C4-2B (cell line): ENCODE measurements at regions not wholly inside any gene's neighbourhood (a gene's known extent, or its start where the extent isn't known, plus 50 kb on each side); places are given as distances from the start of the nearest gene placed in this dataset.
"Not testable (repeated sequence)": the region's sequence is repeated elsewhere in the genome, so short reads cannot be mapped to it uniquely, and the experiment has no call there.

Source experiments
- ZFX ChIP-seq: fragments of 450-650 bp; IDR thresholded peaks from 2 replicates; pipeline ENCODE4 v1.6.1; 2017
- TF ChIP-seq, protein P1 (sequence below): fragments of 450-650 bp; conservative IDR thresholded peaks from 2 replicates; pipeline ENCODE4 v1.5.1; 2017; ENCODE audit warnings: mild to moderate bottlenecking

DNA sequence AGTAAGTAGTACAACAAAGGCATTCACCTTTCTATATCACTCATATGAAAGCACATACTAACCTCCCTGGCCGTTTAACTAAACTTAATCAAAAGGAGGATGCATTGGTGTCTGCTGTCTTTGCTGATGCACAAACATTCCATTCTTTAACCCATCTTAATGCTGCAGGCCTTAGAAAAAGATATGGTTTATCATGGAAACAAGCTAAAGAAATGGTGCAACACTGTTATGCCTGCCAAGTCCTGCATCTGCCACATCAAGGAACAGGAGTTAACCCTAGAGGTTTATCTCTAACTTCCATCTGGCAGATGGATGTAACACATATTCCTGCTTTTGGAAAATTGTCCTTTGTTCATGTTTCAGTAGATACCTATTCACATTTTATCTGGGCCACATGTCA lies 296.5 kb upstream of the DKK2 start:
- TF ChIP-seq, protein P1, sequence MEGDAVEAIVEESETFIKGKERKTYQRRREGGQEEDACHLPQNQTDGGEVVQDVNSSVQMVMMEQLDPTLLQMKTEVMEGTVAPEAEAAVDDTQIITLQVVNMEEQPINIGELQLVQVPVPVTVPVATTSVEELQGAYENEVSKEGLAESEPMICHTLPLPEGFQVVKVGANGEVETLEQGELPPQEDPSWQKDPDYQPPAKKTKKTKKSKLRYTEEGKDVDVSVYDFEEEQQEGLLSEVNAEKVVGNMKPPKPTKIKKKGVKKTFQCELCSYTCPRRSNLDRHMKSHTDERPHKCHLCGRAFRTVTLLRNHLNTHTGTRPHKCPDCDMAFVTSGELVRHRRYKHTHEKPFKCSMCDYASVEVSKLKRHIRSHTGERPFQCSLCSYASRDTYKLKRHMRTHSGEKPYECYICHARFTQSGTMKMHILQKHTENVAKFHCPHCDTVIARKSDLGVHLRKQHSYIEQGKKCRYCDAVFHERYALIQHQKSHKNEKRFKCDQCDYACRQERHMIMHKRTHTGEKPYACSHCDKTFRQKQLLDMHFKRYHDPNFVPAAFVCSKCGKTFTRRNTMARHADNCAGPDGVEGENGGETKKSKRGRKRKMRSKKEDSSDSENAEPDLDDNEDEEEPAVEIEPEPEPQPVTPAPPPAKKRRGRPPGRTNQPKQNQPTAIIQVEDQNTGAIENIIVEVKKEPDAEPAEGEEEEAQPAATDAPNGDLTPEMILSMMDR, result not testable (repeated sequence)
- TF ChIP-seq ZFX, result not testable (repeated sequence)
